IMR-90 (cell line): ENCODE measurements at regions not wholly inside any gene's neighbourhood (a gene's known extent, or its start where the extent isn't known, plus 50 kb on each side); places are given as distances from the start of the nearest gene placed in this dataset.

Experiments
- ATAC-seq: fragments of 200-7000 bp; cut with Tn5 transposase; 2 replicates; pipeline ENCODE4 v1.9.1; 2020; ENCODE audit warnings: low read depth, mild to moderate bottlenecking, moderate library complexity
- BruUV-seq: library from RNA; stranded (reverse); fragments of 400-500 nt; replicated peaks from 2 replicates; lab custom pipeline; 2021; lab: Mats Ljungman, UMichigan
- CTCF ChIA-PET: fragments of 300-600 bp; formaldehyde crosslinking; extraction: SDS; loops from one replicate; lab custom pipeline; 2021; ENCODE audit warnings: antibody characterized with exemption; lab: Yijun Ruan, JAX
- POLR2A ChIA-PET: fragments of 300-600 bp; sonication (Branson Sonifier 250); formaldehyde crosslinking; loops from one replicate; lab custom pipeline; 2022; ENCODE audit warnings: antibody characterized with exemption; ENCODE audit not compliant: unreplicated experiment; lab: Charles Lee
- DNase-seq: peaks from one replicate; pipeline ENCODE4 v3.0.0; 2013
- H2AFZ ChIP-seq: replicated peaks from 2 replicates; pipeline ENCODE3; 2013; ENCODE audit warnings: low read length, mild to moderate bottlenecking; ENCODE audit not compliant: poor library complexity
- H2AK5ac ChIP-seq: 2 replicates; pipeline ENCODE4 v1.6.1; 2013; ENCODE audit warnings: low read depth, low read length, inconsistent platforms
- H2AK9ac ChIP-seq: replicated peaks from 2 replicates; pipeline ENCODE3; 2013; ENCODE audit warnings: mild to moderate bottlenecking, low read depth, low read length, moderate library complexity; ENCODE audit not compliant: poor library complexity
- H2BK120ac ChIP-seq: 2 replicates; pipeline ENCODE4 v1.6.1; 2013; ENCODE audit warnings: low read depth, low read length, inconsistent platforms
- H2BK15ac ChIP-seq: 3 replicates; pipeline ENCODE4 v1.6.1; 2013; ENCODE audit warnings: low read depth, low read length, inconsistent platforms
- H2BK20ac ChIP-seq: 2 replicates; pipeline ENCODE4 v1.6.1; 2013; ENCODE audit warnings: low read depth, mild to moderate bottlenecking, inconsistent platforms, low read length, moderate library complexity
- H2BK5ac ChIP-seq: 2 replicates; pipeline ENCODE4 v1.6.1; 2013; ENCODE audit warnings: mild to moderate bottlenecking, low read depth, low read length, inconsistent platforms; ENCODE audit not compliant: poor library complexity, severe bottlenecking
- H3K14ac ChIP-seq: replicated peaks from 2 replicates; pipeline ENCODE4 v1.6.1; 2013; ENCODE audit warnings: low read depth, low read length, inconsistent platforms
- H3K18ac ChIP-seq: 2 replicates; pipeline ENCODE4 v1.6.1; 2013; ENCODE audit warnings: low read depth, low read length, control low read depth
- H3K23ac ChIP-seq: 2 replicates; pipeline ENCODE4 v1.6.1; 2013; ENCODE audit warnings: low read depth, low read length, inconsistent platforms
- H3K27ac ChIP-seq: 2 replicates; pipeline ENCODE4 v1.5.1; 2013; ENCODE audit warnings: mild to moderate bottlenecking, control low read depth, low read length; ENCODE audit not compliant: insufficient read depth
- H3K27me3 ChIP-seq: 2 replicates; pipeline ENCODE4 v1.6.1; 2013; ENCODE audit warnings: low read length; ENCODE audit not compliant: control insufficient read depth, insufficient read depth
- H3K36me3 ChIP-seq: 2 replicates; pipeline ENCODE4 v1.6.1; 2013; ENCODE audit warnings: low read length, mixed read lengths; ENCODE audit not compliant: control insufficient read depth, insufficient read depth
- H3K4ac ChIP-seq: 2 replicates; pipeline ENCODE4 v1.6.1; 2013; ENCODE audit warnings: low read depth, low read length, inconsistent platforms
- H3K4me1 ChIP-seq: 2 replicates; pipeline ENCODE4 v1.6.1; 2013; ENCODE audit warnings: low read length, mixed read lengths; ENCODE audit not compliant: control insufficient read depth, insufficient read depth
- H3K4me2 ChIP-seq: 2 replicates; pipeline ENCODE4 v1.6.1; 2013; ENCODE audit warnings: low read depth, mild to moderate bottlenecking, control low read depth, low read length, moderate library complexity
- H3K4me3 ChIP-seq: 2 replicates; pipeline ENCODE4 v1.5.1; 2013; ENCODE audit warnings: low read depth, mild to moderate bottlenecking, control low read depth, low read length, moderate library complexity; ENCODE audit not compliant: insufficient read depth
- H3K56ac ChIP-seq: 2 replicates; pipeline ENCODE4 v1.6.1; 2013; ENCODE audit warnings: low read length, inconsistent platforms; ENCODE audit not compliant: insufficient read depth; ENCODE audit errors: extremely low read depth
- H3K79me1 ChIP-seq, 2 experiments: 2 replicates each; pipeline ENCODE4 v1.6.1; 2013; ENCODE audit warnings: low read length in 2 of 2, inconsistent platforms in 1 of 2, low read depth in 1 of 2
- H3K9ac ChIP-seq: 2 replicates; pipeline ENCODE4 v1.6.1; 2013; ENCODE audit warnings: low read depth, low read length, control low read depth
- H3K9me1 ChIP-seq: 2 replicates; pipeline ENCODE4 v1.6.1; 2013; ENCODE audit warnings: low read length, inconsistent platforms; ENCODE audit not compliant: insufficient read depth
- H3K9me3 ChIP-seq: 2 replicates; pipeline ENCODE4 v1.6.1; 2013; ENCODE audit warnings: low read length; ENCODE audit not compliant: control insufficient read depth, insufficient read depth
- H4K20me1 ChIP-seq: 2 replicates; pipeline ENCODE4 v1.6.1; 2013; ENCODE audit warnings: low read length, inconsistent platforms; ENCODE audit not compliant: insufficient read depth
- H4K5ac ChIP-seq: 2 replicates; pipeline ENCODE4 v1.6.1; 2013; ENCODE audit warnings: mild to moderate bottlenecking, low read depth, low read length, control low read depth
- H4K8ac ChIP-seq, 2 experiments: 2 replicates each; pipeline ENCODE4 v1.6.1; 2013; ENCODE audit warnings: low read depth in 2 of 2, low read length in 2 of 2, control low read depth in 1 of 2, inconsistent platforms in 1 of 2
- H4K91ac ChIP-seq: 2 replicates; pipeline ENCODE4 v1.6.1; 2013; ENCODE audit warnings: low read depth, low read length, inconsistent platforms; ENCODE audit not compliant: insufficient read depth
- BHLHE40 ChIP-seq: fragments of 150-350 bp; IDR thresholded peaks from 2 replicates; pipeline ENCODE4 v1.6.1; 2016; ENCODE audit warnings: mild to moderate bottlenecking, low read depth, low read length
- CEBPB ChIP-seq: IDR thresholded peaks from 2 replicates; pipeline ENCODE4 v1.6.1; 2012; ENCODE audit warnings: low read depth, low read length, improper control_type of control experiment
- CHD1 ChIP-seq: IDR thresholded peaks from 2 replicates; pipeline ENCODE4 v1.6.1; 2012; ENCODE audit warnings: low read depth, low read length, improper control_type of control experiment
- CTCF ChIP-seq: conservative IDR thresholded peaks from 2 replicates; pipeline ENCODE4 v1.5.1; 2012; ENCODE audit warnings: mild to moderate bottlenecking, low read depth, low read length, improper control_type of control experiment
- FOS ChIP-seq: fragments of 150-350 bp; IDR thresholded peaks from 2 replicates; pipeline ENCODE4 v1.6.1; 2016; ENCODE audit warnings: low read depth, low read length
- MAFK ChIP-seq: IDR thresholded peaks from 2 replicates; pipeline ENCODE4 v1.6.1; 2012; ENCODE audit warnings: low read depth, low read length, improper control_type of control experiment
- MAZ ChIP-seq: IDR thresholded peaks from 2 replicates; pipeline ENCODE4 v1.6.1; 2012; ENCODE audit warnings: low read depth, mild to moderate bottlenecking, low read length, improper control_type of control experiment, moderate library complexity, borderline replicate concordance
- NFE2L2 ChIP-seq: fragments of 150-350 bp; IDR thresholded peaks from 2 replicates; pipeline ENCODE4 v1.6.1; 2016; ENCODE audit warnings: low read depth, mild to moderate bottlenecking, low read length
- POLR2A ChIP-seq: IDR thresholded peaks from 2 replicates; pipeline ENCODE4 v1.6.1; 2012; ENCODE audit warnings: mild to moderate bottlenecking, low read depth, low read length
- RAD21 ChIP-seq: IDR thresholded peaks from 2 replicates; pipeline ENCODE4 v1.6.1; 2012; ENCODE audit warnings: low read length, improper control_type of control experiment
- RCOR1 ChIP-seq: IDR thresholded peaks from 2 replicates; pipeline ENCODE4 v1.6.1; 2012; ENCODE audit warnings: mild to moderate bottlenecking, low read length, improper control_type of control experiment; ENCODE audit not compliant: insufficient replicate concordance
- RFX5 ChIP-seq: IDR thresholded peaks from 2 replicates; pipeline ENCODE4 v1.8.0; 2012; ENCODE audit warnings: low read depth, mild to moderate bottlenecking, low read length, moderate library complexity
- SMC3 ChIP-seq: fragments of 150-350 bp; IDR thresholded peaks from 2 replicates; pipeline ENCODE4 v1.6.1; 2016; ENCODE audit warnings: low read depth, mild to moderate bottlenecking, antibody characterized with exemption, low read length, moderate library complexity
- USF2 ChIP-seq: fragments of 150-350 bp; IDR thresholded peaks from 2 replicates; pipeline ENCODE4 v1.6.1; 2017; ENCODE audit warnings: mild to moderate bottlenecking, antibody characterized with exemption, low read length, low read depth
- WGBS, 2 experiments: methylation state at CpG; one replicate each; pipeline versions ENCODE4 v1.1.5 to v1.1.7; 2013; ENCODE audit warnings: missing lambda C conversion rate in 2 of 2; ENCODE audit not compliant: insufficient read length in 1 of 2; ENCODE audit errors: extremely low coverage in 2 of 2; 5-methylcytosine and 5-hydroxymethylcytosine counted together
- dilution Hi-C: fragments of 300-500 bp; cut with HindIII; formaldehyde crosslinking; loops from one replicate; pipeline ENCODE4 v1.14.3; 2018; ENCODE audit warnings: low sequenced_read_pairs; ENCODE audit not compliant: unreplicated experiment
- in situ Hi-C: fragments of 300-500 bp; cut with MboI; formaldehyde crosslinking; loops from 3 replicates; pipeline ENCODE4 v1.14.3; 2019; ENCODE audit warnings: low sequenced_read_pairs, inconsistent platforms, mixed read lengths
- intact Hi-C: fragments of 100-400 bp; cut with micrococcal nuclease; formaldehyde crosslinking; loops from 2 replicates; pipeline ENCODE4 v1.10.0; 2022

GRCh38 chr6:94501516-94501915 is 1075.8 kb upstream of the MANEA start:
- Histone ChIP-seq H3K4me1 (no peaks in the 10 kb centered on the region), H3K79me1 (no peaks in the 10 kb centered on the region), H3K4ac (no peak overlapping the region), H2BK5ac (no peak overlapping the region), H3K23ac (no peak overlapping the region), H3K36me3 (no peaks in the 10 kb centered on the region), H3K4me2 (no peak overlapping the region), H4K20me1 (no peaks in the 10 kb centered on the region), H4K5ac (no peak overlapping the region), H3K56ac (no peak overlapping the region), H3K9me1 (no peaks in the 10 kb centered on the region), H2BK20ac (no peak overlapping the region), H3K9me3 (no peaks in the 10 kb centered on the region), H3K27me3 (no peaks in the 10 kb centered on the region), H2AK5ac (no peak overlapping the region), H4K8ac (no peak overlapping the region), H3K9ac (no peak overlapping the region), H3K4me3 (no peak overlapping the region), H2BK15ac (no peak overlapping the region), H4K91ac (no peak overlapping the region), H2BK120ac (no peak overlapping the region), H2AK9ac (no peak overlapping the region), H2AFZ (no peak overlapping the region), H3K14ac (no peak overlapping the region), H3K27ac (no peak overlapping the region), H3K18ac (no peak overlapping the region)
- POLR2A ChIA-PET = interaction anchor here (0.6 kb wide), 1 partner anchor 17 kb away, joined by 3 read pairs; no protein-coding TSS in a partner anchor
- no CpG with 5 or more reads among the region's 2 CpGs for WGBS, 2 experiments
- in situ Hi-C loops (no loop called here), dilution Hi-C loops (no loop called here), intact Hi-C loops (no loop called here)
- TF ChIP-seq RCOR1 (no peak), MAZ (no peak), BHLHE40 (no peak), MAFK (no peak), USF2 (no peak), RAD21 (no peak), CEBPB (no peak), CTCF (no peak), POLR2A (no peak), NFE2L2 (no peak), CHD1 (no peak), SMC3 (no peak), RFX5 (no peak), FOS (no peak)
- ATAC-seq (no peak), DNase-seq (no peak)
- CTCF ChIA-PET = no interaction called here
- BruUV-seq = no TSS peak
